GM21367 (cell line): ENCODE measurements at regions not wholly inside any gene's neighbourhood (a gene's known extent, or its start where the extent isn't known, plus 50 kb on each side); places are given as distances from the start of the nearest gene placed in this dataset.
"Not testable (repeated sequence)": the region's sequence is repeated elsewhere in the genome, so short reads cannot be mapped to it uniquely, and the experiment has no call there.

Experiments used
- ATAC-seq: cut with Tn5 transposase; IDR thresholded peaks from one replicate; pipeline ENCODE4 v1.9.1; 2021; ENCODE audit not compliant: unreplicated experiment

DNA sequence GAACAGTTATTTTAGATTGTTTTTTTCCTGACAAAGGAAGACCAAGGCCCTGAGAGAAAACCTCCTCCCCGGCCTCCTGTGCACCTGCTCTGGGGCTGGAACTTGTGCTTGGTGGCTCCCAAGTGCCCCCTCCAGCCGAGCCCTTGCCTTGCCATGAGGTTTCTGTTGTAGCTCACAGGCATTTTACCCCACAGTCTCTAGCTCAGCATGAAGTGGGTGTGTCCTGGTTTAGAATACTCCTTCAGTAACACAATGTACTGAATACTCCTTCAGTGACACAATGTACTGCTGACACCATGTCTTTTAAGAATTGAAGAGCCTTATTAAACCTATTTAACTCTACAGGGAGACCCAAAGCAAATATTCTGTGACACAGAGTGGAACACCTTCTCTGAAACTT lies 116.1 kb downstream of the OR4M2 start:
- not testable (repeated sequence) for ATAC-seq

DNA sequence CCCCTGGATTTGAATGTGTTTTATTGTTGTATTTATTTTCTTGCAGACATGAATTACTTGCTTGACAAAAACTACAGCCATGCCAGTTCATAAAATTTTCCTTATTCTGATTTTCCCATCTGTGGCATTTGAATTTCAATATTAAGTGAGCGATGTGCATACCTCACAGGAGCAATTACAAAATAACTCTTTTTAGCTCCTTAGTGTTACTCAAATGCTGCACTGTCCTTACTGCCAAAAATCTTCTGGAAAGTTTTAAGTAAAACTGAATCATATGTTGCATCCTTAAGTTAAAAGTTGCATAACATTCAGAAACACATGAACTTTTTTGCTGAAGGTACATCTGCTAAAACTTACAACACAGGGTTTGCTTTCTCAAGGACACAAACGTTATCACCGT lies 120.1 kb downstream of the OR4M2 start:
- ATAC-seq = not testable (repeated sequence)

DNA sequence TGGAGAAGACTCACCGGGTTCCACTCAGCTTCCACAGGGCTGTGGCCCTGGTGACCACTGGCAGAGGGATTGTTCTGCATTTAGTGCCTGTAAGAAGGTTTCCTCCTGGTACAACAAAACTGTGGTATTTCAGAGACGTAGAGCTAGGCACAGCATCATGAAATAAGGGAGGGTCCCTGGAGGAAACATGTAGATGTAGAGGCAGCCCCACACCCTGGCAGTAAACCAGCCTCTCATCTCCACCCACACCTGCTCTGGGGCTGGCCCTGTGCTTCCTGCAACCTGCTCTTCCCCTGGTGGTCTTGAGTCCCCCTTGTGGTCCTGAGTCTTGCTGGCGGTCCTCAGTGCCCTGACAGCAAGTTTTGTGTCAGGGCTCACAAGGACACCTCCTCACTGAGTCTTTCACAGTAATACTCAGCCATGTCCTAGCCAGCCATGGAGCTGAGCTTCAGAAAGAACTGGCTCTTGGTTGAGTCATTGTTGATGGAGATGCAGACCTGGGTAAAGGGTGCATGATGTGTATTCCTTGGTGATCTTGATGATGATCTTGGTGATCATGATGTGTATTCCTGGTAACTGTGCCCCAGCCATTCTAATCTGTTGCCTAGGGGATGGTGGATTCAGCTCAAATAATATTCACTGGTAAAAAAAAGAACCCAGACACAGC lies 121.8 kb downstream of the OR4M2 start:
- not testable (repeated sequence) for ATAC-seq

DNA sequence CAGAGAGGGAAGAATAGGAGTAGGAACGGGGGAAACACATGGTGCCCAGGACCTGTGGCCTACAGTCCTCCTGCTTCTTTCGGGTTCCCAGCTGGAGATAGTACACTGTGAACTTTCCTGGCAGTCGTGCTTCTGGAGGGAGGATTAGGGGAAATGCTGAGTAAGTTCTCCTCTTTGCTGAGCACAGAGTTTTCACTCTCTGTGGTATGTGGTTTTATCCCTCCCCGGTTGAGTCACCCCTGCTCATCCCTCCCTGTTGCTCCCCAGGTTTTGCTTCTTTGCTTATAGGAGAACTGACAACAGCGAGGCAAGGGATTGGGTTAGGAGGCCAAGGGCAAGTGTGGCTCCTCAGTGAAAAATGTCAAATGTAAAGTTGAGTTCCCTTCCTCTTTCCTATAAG lies 122.9 kb downstream of the OR4M2 start:
- ATAC-seq = not testable (repeated sequence)

DNA sequence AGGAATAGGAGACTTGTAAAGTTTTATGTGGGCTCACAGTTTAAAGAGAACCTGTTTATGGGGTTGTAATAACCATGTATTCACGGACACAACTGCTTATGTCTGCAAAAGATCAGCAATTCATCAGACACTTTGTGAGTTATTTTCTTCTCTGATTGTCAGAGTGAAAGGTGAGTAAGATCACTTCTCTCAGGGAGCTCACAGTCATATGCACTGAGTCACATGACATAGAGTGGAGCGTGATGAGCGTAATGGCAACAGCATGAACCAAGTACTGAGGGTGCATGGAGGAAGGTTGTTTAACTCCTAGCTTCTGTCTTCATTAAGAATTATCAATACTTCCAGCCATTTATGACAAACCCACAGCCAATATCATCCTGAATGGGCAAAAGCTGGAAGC lies 128.8 kb downstream of the OR4M2 start:
- ATAC-seq = not testable (repeated sequence)

DNA sequence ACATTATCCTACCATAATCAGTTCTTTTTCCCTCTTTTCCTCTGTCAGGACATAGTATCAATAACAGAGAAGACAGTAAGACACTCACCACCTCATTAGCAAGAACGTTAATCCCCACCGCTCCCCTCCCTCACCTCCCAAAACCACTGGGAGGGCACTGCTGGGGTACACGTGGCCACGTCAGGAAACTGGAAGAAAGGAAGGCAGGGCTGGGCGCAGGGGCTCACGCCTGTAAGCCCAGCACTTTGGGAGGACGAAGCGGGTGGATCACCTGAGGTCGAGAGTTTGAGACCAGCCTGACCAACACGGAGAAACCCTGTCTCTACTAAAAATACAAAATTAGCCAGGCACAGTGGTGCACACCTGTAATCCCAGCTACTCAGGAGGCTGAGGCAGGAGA lies 142.3 kb downstream of the OR4M2 start:
- not testable (repeated sequence) for ATAC-seq

DNA sequence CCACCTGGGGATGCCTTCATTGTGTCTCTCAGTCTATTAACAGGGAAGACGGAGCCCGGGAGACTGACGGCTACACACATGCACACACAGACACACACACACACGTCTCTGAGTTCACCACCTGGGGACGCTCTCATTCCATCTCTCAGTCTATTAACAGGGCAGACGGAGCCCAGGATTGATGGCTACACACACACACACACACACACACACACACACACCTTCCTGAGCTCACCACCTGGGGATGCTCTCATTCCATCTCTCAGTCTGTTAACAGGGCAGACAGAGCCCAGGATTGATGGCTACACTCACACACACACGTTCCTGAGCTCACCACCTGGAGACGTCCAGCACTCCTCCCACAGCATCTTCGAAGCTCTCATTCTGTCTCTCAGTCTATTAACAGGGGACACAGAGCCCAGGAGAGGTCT lies 143.9 kb downstream of the OR4M2 start:
- no peak for ATAC-seq

DNA sequence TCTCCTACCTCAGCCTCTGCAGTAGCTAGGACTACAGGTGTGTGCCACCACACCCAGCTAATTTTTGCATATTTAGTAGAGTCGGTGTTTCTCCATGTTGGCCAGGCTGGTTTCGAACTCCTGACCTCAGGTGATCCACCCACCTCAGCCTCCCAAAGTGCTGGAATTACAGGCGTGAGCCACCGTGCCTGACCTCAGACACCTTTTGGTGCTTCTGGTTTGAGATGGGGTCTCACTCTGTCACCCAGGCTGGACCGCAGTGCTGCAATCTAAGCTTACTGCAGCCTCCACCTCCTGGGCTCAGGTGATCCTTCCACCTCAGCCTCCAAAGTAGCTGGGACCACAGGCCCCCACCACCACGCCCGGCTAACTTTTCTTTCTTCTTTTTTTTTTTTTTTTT lies 144.6 kb downstream of the OR4M2 start:
- not testable (repeated sequence) for ATAC-seq

DNA sequence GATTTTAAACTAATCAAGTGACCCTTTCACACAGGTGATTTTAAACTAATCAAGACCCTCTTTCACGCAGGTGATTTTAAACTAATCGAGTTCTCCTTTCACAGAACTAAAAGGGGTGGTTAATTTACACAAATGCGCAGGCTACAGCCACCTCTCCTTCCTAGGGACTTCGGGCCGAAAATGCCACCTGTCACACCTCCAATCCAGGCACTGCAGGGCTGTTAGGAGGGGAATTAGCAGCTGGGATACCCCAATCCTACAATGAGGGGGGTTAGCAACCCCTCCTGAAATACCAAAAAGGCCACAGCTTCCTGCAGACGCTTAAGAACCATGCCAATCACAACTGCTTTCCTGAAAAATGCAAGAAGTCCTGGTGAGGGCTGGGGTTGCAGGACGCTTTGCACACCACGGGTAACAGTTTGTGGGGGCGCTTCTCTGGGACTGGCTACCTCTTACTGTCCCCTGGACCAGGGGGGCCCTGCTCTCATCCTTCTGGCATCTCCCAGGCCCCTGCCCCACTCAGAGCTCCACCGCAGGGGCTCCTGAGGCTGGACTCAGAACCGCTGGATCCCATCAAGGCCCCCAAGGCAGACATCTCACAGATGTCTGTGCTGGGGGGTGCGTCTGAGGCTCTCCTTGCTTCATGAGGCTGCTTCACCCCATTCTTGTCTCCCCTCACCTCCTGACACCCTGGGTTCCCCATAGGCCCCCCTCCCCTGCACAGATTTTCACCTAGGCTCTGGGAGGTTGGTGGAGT lies 145.9 kb downstream of the OR4M2 start:
- no peak for ATAC-seq

DNA sequence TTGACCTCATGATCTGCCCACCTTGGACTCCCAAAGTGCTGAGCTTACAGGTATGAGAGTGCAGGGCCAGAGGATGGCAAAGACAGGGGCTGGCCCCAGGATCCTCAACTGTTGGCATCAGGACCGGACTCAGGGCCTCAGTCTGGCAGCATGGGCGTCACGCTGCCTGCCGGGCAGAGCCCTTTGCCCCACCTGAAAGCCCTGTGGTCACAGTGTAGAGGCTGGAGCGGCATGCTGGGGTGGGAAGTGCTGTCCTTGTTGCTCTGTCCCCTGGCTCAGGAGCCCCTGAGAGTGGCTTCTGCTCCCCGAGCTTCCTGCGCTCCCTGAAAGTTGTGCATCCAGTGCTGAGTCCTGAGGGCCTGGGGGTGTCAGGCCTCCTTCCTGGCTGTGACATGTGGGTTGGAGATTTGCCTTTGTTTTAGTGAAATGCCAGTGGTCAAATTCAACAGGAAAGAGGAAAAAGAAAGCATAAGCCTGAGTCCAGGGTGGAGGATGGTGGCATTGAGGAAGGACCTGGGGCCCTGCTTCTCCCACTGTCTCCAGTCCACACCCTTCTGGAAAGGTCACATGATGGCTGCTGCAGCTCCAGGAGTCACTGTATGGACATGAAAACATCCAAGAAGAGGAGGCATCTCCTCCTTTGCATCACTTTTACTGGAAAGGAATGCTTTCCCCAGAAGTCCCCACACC lies 147.2 kb downstream of the OR4M2 start:
- no peak for ATAC-seq

DNA sequence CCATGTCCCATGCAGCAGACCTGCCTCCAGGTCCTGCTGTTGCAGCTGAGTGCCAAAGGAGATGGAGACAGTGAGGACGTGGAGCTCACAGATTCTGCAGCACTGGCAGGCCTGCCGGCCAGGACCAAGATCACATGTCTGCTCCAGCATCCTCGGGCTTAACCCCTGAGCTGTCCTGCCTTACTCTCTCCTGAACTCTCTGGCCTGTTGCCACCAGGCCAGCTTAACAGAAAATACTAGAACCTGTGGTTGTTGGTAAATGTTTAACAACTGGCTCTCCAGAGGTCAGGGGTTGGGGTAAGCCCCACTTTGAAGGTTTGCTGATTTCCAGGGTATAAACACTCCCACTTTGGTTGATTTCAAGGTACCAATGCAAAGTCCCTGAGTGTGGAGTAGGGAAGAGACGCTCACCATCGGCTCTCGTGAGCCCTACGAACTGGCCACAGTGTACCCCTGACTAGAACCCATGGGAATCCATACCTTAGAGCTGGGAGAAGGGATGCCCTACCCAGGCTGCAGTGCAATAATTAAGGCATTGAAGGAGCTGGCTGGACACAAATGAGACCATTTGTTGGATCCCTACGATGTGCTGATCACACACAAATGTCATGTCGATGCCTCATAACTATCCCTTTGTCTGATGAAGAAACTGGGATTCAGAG lies 147.9 kb downstream of the OR4M2 start:
- no peak for ATAC-seq

DNA sequence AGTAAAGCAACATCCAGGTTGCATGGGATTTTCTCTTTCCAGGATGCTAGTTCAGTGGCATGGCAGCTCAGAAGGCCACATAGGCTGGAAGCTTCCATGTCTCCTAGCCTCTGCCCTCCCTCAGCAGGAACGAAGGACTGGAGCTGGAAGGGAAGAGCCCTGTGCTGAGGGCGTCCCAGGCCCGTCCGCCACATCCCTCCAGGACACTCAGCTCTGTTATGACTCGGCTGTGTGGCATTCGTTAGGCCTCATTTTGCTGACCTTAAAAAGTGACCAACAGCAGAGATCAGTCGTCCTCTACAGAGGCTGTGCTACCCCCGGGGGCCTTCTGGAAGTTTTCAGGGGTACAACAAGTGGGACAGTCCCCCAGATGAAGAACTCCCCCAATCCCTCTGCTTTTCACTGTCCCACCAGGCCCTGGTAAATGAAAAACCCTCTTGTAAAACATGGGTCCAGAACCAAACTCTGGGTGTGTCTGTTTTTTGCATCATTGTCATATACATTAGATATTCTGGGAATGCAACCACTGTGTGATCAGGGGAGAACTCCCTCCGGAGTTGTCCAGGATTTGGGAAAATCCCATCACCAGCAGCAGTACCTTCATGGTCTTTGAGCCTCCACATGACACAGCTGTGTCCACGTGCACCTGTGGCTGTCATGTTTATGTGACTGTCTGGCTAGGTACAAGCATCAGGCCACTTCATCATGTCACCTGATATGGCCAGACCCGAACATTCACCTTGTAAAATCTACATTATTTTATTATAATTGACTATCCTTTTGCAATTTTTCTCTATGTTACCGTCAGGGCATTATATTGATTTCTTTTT lies 149.9 kb downstream of the OR4M2 start:
- ATAC-seq = no peak

DNA sequence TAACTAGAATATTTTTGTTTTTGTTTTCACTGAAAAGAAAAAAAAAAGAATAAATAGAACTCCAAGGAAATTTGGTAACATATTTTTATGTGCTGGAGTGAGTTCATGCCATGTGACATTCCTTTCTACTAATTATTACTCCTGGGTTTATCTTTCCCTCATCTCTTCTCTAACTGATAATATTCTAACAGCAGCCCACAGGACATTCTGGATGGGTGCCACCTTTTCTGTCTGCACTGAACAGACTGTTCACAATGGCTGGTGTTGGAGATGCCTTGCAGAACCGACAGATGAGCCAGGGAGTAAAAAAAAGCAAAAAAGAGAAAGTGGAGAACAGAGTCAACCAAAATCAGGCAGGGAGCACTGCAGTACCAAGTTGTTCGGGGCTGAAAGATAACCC lies 151.3 kb downstream of the OR4M2 start:
- ATAC-seq = no peak

DNA sequence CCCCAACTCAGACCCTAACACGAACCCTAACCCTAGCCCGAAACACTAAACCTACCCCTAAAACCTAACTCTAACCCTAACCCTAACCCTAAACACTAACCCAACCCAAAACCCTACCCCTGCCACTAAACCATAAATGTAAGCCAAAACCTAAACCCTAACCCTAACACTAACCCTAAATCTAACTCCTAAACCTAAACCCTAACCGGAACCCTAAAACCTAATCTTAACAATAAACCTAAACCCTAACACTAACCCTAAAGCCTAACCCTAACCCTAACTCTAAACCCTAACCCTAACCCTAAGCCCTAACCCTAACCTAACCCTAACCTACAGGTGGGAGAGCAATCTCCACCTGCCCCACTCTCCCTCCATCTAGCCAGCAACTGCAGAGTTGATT lies 152.3 kb downstream of the OR4M2 start:
- no peak for ATAC-seq

DNA sequence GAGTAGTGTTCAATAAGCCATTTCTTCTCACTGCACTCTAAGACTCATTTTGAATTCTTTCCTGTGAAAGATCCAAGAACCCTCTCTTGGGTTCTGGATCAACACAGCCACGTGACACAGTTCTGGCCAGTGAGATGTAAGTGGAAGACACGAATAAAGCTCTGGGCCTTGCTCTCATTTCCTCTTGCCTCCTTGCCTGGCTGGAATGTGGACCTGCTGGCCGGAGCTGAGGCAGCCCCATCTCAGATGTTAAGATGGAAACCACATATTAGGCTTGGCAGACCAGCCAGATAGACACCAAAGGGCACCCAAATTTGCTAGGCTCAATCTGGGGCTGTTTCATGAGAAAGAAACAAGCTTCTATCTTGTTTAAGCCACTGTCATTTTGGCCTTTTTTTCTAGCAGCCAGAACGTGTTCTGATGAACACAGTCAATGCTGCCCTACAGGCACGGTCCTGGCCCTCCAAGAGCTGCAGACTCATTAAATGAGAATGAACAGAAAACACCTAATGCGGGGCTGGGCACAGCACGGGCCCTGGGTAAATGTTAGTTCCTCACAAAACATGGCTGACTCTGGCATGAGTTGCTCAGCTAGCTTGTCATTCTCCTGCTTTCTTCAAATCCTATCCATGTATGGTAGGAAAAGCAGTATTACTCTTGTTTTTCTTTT lies 155.1 kb downstream of the OR4M2 start:
- not testable (repeated sequence) for ATAC-seq

DNA sequence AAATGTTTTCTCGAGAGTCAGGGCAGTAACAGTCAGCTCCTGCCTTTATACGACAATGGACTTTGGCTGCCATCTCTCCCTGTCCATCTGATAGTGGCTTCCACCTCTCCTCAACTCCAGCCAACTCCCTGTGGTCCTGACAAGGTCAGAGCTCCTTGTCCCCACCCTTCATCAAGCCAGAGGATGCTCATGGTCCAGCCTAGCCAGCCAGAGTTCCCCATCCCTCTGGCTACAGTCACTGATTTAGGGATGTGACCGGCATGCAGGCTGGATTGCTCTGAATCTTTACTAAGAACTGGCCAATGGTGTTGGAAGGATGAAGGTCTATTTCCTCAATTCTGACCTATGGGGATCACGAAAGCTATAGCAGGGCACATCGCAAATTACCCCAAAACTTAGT lies 156.1 kb downstream of the OR4M2 start:
- no peak for ATAC-seq

DNA sequence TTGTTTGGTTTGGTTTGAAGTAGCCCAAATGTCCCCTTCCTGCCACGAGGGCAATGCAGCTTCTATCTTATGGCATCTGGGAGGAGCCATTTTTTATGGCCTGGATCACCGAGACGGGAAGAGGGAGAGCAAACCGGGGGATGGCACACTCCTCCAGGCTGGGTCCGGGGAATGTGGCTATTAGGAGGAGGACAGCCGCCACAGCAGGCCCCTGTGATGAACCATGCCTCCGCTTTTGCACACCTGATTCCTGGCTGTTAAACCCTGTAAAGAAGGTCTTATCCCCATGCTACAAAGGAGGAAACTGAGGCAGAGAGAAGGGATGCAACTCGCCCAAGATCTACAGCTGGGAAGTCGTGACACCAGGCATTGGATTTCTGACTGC lies 157.6 kb downstream of the OR4M2 start:
- ATAC-seq = no peak

DNA sequence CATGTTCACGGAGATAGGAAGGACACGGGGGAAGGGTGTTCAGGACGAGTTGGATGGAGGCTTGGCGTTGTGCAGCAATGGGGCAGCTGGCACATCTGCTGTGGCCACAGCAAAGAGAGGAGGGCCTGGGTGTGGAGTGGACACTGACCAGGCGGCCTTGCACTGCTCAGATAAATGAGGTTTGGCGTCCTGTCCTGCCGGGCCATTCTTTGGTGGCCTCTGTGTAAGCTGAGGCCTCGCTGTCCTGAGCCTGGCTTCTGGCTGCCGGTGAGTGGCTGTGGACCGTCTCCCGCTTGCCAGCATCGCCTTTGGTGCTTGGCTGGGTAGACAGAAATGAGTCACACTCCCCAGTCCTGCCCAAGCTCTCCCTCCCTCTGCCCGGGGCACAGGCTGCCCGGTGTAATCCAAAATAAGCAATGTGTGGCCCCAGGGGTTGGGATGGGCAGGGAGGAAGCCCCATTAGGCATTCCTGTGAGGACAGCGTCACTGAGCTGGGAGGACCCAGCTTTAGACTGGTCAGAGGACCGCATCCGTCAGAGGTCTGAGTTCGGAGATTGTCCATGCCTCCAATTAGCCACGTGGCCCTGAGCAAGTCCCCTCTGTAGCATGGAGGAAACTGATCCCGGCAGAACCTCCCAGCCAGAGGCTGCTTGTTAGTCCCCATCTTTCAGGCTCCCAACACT lies 158.1 kb downstream of the OR4M2 start:
- not testable (repeated sequence) for ATAC-seq

DNA sequence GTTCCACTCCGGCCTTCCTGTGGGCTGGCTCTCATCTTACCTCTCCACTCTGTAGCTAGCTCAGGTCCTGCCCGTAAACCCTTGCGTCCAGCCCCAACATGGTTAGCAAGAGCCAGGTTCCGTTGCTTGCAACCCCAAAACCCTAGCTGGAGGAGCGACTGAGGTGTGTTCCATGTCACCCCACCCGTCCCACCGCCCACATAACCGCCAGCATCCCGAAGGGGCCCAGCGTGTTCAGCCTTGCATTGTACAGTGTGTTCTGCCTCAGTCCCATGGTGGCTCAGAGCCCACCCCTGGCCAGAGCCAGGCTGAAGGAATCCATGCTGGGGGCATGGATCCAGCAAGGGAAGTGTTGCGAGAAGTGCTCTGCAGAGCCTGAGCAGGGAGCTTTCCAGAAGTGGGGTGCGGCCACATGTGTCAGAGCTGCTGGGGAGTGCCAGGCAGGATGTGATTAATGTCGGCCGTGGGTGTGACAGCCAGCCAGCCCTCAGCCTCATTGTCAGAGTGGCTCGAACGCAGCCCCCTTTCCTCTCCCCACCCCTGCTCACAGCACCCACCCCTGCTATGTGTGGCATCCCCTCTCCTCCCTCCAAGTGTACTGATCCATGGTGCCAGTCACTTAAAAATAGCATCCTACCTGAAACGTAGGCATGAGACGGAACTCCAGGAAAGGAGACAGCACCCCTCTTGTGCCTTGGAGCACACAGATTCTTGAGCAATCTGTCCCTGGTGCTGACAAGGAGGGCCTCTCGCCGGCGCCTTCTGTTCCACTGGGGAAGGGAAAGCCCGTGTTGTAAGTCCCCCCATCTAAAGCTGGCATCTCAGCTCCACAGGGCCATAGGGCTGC lies 158.9 kb downstream of the OR4M2 start:
- ATAC-seq = not testable (repeated sequence)
